Activated B cell treated with CpG ODN at 0.5 μM for 24 hours (primary cell): ENCODE measurements at regions not wholly inside any gene's neighbourhood (a gene's known extent, or its start where the extent isn't known, plus 50 kb on each side); places are given as distances from the start of the nearest gene placed in this dataset.

Source experiments
- ATAC-seq: fragments of 200-7000 bp; cut with Tn5 transposase; one replicate; pipeline ENCODE4 v1.10.0; 2021; ENCODE audit warnings: low read depth, mild to moderate bottlenecking, moderate library complexity
- CTCF ChIA-PET: fragments of 350-600 bp; sonication (Branson Sonifier 250); formaldehyde crosslinking; loops from one replicate; lab custom pipeline; 2021; ENCODE audit warnings: antibody characterized with exemption; lab: Charles Lee
- POLR2A ChIA-PET: fragments of 350-600 bp; sonication (Branson Sonifier 250); formaldehyde crosslinking; loops from one replicate; lab custom pipeline; 2021; ENCODE audit warnings: antibody characterized with exemption; lab: Charles Lee
- DNase-seq: peaks from one replicate; pipeline ENCODE4 v3.0.0; 2022
- H3K27ac Mint-ChIP-seq: one replicate; pipeline ENCODE4 v1.8.0; 2020; ENCODE audit warnings: mixed read lengths
- H3K27me3 Mint-ChIP-seq: one replicate; pipeline ENCODE4 v1.8.0; 2021; ENCODE audit warnings: mixed read lengths
- H3K36me3 Mint-ChIP-seq: one replicate; pipeline ENCODE4 v1.8.0; 2021; ENCODE audit warnings: low read depth, mixed read lengths
- H3K4me1 Mint-ChIP-seq: one replicate; pipeline ENCODE4 v1.8.0; 2021; ENCODE audit warnings: mixed read lengths
- H3K4me3 Mint-ChIP-seq: one replicate; pipeline ENCODE4 v1.8.0; 2020; ENCODE audit warnings: mild to moderate bottlenecking, mixed read lengths
- H3K9me3 Mint-ChIP-seq: one replicate; pipeline ENCODE4 v1.8.0; 2020; ENCODE audit warnings: mixed read lengths
- intact Hi-C: fragments of 100-400 bp; cut with micrococcal nuclease; formaldehyde crosslinking; loops from one replicate; pipeline ENCODE4 v1.15.1; 2024
- TF ChIP-seq, protein P1 (sequence below): fragments of 200-600 bp; IDR thresholded peaks from one replicate; pipeline ENCODE4 v1.8.0; 2022; ENCODE audit warnings: antibody characterized with exemption, mild to moderate bottlenecking

DNA sequence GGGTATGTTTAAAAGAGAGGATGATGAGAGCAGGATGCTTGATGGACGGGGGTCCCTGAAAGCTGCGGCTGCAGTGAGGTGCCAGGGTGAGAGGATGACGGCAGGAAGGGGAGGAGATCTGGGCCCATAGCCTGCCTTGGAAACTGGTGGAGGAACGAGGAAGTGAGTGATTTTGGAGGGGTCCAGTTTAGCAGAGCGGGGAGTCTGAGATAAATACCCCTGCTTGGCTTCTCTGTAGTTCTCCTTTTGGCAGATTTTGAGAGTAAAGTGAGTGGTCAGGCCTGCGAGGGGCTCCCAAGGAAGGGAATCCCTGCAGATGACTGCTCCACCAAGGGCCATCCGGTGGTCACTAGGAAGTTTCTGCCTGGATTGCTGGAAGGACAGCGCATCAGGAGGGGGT lies 98.5 kb upstream of the PTCH1 start:
- no peak for DNase-seq
- no peak for ATAC-seq
- Mint-ChIP-seq H3K27me3 (peaks cover 24% of the 10 kb centered on the region), H3K4me1 (no peaks in the 10 kb centered on the region), H3K27ac (no peak overlapping the region), H3K4me3 (no peak overlapping the region), H3K36me3 (no peaks in the 10 kb centered on the region), H3K9me3 (no peaks in the 10 kb centered on the region)
- ChIA-PET CTCF (no interaction called here), POLR2A (no interaction called here)
- TF ChIP-seq, protein P1, sequence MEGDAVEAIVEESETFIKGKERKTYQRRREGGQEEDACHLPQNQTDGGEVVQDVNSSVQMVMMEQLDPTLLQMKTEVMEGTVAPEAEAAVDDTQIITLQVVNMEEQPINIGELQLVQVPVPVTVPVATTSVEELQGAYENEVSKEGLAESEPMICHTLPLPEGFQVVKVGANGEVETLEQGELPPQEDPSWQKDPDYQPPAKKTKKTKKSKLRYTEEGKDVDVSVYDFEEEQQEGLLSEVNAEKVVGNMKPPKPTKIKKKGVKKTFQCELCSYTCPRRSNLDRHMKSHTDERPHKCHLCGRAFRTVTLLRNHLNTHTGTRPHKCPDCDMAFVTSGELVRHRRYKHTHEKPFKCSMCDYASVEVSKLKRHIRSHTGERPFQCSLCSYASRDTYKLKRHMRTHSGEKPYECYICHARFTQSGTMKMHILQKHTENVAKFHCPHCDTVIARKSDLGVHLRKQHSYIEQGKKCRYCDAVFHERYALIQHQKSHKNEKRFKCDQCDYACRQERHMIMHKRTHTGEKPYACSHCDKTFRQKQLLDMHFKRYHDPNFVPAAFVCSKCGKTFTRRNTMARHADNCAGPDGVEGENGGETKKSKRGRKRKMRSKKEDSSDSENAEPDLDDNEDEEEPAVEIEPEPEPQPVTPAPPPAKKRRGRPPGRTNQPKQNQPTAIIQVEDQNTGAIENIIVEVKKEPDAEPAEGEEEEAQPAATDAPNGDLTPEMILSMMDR = no peak
- intact Hi-C loops = no loop called here

DNA sequence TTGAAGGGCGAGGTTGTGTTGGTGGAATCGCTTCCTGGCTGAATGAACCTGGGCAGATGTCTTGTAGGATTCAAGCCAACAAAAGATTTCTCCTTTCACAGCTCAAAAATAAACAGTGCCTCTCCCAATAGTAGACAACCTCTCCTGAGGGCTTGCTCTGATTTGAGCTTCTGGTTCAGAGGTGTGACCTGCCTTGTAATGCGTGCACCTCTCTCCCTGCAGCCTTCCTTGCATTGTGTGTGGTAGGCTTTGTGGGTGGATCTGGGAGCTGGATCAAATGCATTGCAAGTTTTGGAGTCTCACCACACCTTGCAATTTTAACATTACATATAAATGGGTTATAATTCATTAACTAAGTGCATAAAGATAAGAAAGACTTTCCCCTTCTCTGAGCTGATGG lies 96.9 kb upstream of the PTCH1 start:
- ATAC-seq = no peak
- Mint-ChIP-seq H3K4me1 (no peaks in the 10 kb centered on the region), H3K4me3 (no peak overlapping the region), H3K36me3 (no peaks in the 10 kb centered on the region), H3K27ac (no peak overlapping the region), H3K27me3 (peaks cover 24% of the 10 kb centered on the region), H3K9me3 (no peaks in the 10 kb centered on the region)
- no peak for DNase-seq
- CTCF ChIA-PET = no interaction called here
- TF ChIP-seq, protein P1 = no peak
- intact Hi-C loops = no loop called here
- POLR2A ChIA-PET = no interaction called here

DNA sequence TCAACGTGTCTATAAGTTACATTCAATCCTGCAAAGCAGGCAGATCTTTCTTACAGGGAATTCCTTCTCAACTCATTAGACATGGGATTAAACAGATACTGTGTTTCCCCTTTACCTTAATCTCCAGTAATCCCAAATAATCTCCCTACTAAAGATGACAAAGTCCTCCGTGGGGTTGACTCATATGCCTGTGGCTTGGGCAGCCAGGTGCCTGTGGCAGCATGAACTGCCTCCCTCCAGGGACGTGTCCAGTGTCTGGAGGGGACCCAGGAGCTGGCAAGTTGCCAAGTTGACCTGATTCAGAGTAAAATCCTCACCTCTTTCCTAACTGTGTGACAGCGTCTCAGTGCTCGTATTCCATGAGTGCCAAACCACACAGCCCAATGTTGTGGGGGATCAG lies 94.6 kb upstream of the PTCH1 start:
- ChIA-PET POLR2A (no interaction called here), CTCF (no interaction called here)
- ATAC-seq = no peak
- TF ChIP-seq, protein P1 = no peak
- peaks cover 14% of the 10 kb centered on the region for H3K27me3 Mint-ChIP-seq
- H3K27ac Mint-ChIP-seq = no peak overlapping the region
- DNase-seq = no peak
- no peak overlapping the region for H3K4me3 Mint-ChIP-seq
- no peaks in the 10 kb centered on the region for H3K9me3 Mint-ChIP-seq
- intact Hi-C loops = no loop called here
- H3K36me3 Mint-ChIP-seq = no peaks in the 10 kb centered on the region
- no peaks in the 10 kb centered on the region for H3K4me1 Mint-ChIP-seq

DNA sequence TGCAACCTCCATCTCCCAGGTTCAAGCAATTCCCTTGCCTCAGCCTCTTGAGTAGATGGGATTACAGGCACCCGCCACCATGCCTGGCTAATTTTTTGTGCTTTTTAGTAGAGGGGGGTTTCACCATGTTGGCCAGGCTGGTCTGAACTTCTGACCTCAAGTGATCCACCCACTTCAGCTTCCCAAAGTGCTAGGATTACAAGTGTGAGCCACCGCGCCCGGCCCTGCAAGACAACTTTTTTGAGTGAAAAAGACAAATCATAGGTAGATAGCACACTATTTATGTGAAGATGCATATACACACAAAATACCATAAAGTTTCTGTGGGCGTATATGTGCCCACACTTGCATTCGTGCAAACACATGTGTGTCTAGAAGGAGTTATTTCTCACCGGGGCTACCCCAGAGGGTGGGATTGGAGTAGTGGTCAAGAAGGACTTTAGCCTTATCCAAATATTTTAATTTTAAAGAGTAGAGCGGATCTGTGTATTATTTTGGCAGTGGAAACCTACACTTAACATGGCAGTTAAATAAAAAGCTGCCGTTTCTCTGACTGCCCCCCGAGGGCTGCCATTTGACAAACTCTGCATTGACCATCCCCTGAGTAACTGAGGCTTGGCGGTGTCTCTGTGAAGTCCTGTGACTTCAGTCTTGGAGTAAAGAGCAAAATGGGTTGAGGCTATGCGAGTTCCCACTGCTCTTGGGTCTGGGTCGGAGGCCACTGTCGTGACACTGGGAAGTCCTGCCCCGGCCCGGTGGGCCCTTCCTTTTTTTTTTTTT lies 93.4 kb upstream of the PTCH1 start:
- no peaks in the 10 kb centered on the region for H3K36me3 Mint-ChIP-seq
- DNase-seq = no peak
- intact Hi-C loops = no loop called here
- no peak overlapping the region for H3K4me3 Mint-ChIP-seq
- TF ChIP-seq, protein P1 = no peak
- no peak overlapping the region for H3K27ac Mint-ChIP-seq
- ATAC-seq = no peak
- no peaks in the 10 kb centered on the region for H3K9me3 Mint-ChIP-seq
- H3K27me3 Mint-ChIP-seq = peaks cover 8% of the 10 kb centered on the region
- no peaks in the 10 kb centered on the region for H3K4me1 Mint-ChIP-seq
- ChIA-PET CTCF (no interaction called here), POLR2A (no interaction called here)

DNA sequence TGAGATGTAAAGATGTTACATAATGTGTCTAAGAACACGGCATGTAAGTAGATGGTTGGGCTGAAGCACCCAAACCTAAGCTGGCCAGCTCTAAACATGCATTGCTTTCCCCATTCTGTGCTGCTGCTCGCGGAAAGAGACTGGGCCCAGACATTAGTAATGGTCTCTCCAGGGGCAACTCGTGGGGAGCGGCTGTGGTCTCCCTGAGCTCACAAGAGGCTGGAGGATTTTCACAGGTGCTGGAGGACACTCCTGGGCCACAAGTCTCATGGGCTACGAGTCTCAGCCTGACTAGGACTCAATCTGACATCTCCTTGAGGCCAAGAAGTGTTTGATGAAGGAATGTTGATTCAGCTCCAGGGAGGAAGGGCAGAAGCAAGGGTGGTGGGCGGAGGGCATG lies 92.7 kb upstream of the PTCH1 start:
- Mint-ChIP-seq H3K4me1 (no peaks in the 10 kb centered on the region), H3K36me3 (no peaks in the 10 kb centered on the region), H3K4me3 (no peak overlapping the region), H3K27me3 (peaks cover 5% of the 10 kb centered on the region), H3K9me3 (no peaks in the 10 kb centered on the region), H3K27ac (no peak overlapping the region)
- no peak for DNase-seq
- no peak for ATAC-seq
- POLR2A ChIA-PET = no interaction called here
- intact Hi-C loops = no loop called here
- CTCF ChIA-PET = no interaction called here
- TF ChIP-seq, protein P1 = no peak
